SKM-1 (cell line): ENCODE measurements at regions not wholly inside any gene's neighbourhood (a gene's known extent, or its start where the extent isn't known, plus 50 kb on each side); places are given as distances from the start of the nearest gene placed in this dataset.

Experiments
- DNase-seq: peaks from one replicate; lab custom pipeline; 2025; ENCODE audit not compliant: unreplicated experiment; lab: John Stamatoyannopoulos, UW

- no peak for DNase-seq
Measured at GRCh38 chr14:41957459-41957858, 350.8 kb downstream of the LRFN5 start.
